ENCODE measurements at regions not wholly inside any gene's neighbourhood (a gene's known extent, or its start where the extent isn't known, plus 50 kb on each side); places are given as distances from the start of the nearest gene placed in this dataset.

DNA sequence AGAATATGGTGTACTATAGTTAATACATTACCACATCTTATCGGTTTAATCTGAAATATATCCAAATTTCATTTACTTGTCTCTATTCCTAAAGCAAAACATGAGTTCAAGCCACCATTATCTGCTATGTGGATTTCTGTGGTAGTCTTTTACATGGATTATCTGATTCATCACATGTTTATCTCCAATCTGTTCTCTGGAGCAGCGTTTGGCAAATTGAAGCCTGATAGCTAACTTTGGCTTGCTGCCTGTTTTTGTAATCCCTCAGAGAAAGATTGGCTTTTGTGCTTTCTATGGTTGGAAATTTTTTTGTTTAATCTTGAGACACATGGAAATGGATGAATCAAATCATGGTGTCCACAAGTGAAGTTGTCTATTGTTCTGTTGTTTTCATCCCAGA is 274.3 kb downstream of the JRKL start:
- DNase-seq (no peak), ATAC-seq (no peak)
- Histone ChIP-seq H3K27me3 (ENCODE audit: low read length) (peaks cover 20% of the 10 kb centered on the region; the same call in 1 of the 2 replicates), H3K27ac (ENCODE audit: low read length) (no peak overlapping the region), H3K79me2 (ENCODE audit: low read length) (no peaks in the 10 kb centered on the region), H2AFZ (ENCODE audit: low read length) (no peak overlapping the region), H4K20me1 (ENCODE audit: low read length) (no peaks in the 10 kb centered on the region), H3F3A (ENCODE audit: low read length, unreplicated experiment) (no peaks in the 10 kb centered on the region), H3K9me2 (replicated peaks; ENCODE audit: low read length) (no peaks in the 10 kb centered on the region), H3K9me3 (ENCODE audit: low read length) (no peaks in the 10 kb centered on the region), H3K4me1 (ENCODE audit: insufficient read depth, low read length) (no peaks in the 10 kb centered on the region), H3K4me3 (ENCODE audit: low read length) (no peak overlapping the region), H3K4me2 (ENCODE audit: low read length) (no peak overlapping the region), H3K9ac (ENCODE audit: low read length) (no peak overlapping the region), H3K36me3 (ENCODE audit: low read depth, low read length) (no peaks in the 10 kb centered on the region)
- CTCF ChIA-PET = no interaction called here
- intact Hi-C loops (cut with micrococcal nuclease) = no loop called here
- BruUV-seq (replicated peaks) = no TSS peak
- TF ChIP-seq EZH2 (IDR thresholded peaks at IDR 0.05; ENCODE audit: low read length, unreplicated experiment) (no peak), EZH2phosphoT487 (IDR thresholded peaks at IDR 0.05; ENCODE audit: borderline replicate concordance, low read length) (no peak)
- TF ChIP-seq, protein P1, sequence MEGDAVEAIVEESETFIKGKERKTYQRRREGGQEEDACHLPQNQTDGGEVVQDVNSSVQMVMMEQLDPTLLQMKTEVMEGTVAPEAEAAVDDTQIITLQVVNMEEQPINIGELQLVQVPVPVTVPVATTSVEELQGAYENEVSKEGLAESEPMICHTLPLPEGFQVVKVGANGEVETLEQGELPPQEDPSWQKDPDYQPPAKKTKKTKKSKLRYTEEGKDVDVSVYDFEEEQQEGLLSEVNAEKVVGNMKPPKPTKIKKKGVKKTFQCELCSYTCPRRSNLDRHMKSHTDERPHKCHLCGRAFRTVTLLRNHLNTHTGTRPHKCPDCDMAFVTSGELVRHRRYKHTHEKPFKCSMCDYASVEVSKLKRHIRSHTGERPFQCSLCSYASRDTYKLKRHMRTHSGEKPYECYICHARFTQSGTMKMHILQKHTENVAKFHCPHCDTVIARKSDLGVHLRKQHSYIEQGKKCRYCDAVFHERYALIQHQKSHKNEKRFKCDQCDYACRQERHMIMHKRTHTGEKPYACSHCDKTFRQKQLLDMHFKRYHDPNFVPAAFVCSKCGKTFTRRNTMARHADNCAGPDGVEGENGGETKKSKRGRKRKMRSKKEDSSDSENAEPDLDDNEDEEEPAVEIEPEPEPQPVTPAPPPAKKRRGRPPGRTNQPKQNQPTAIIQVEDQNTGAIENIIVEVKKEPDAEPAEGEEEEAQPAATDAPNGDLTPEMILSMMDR (conservative IDR thresholded peaks at IDR 0.05; ENCODE audit: low read depth, low read length) = no peak
- POLR2A ChIA-PET (ENCODE audit: unreplicated experiment) = no interaction called here

DNA sequence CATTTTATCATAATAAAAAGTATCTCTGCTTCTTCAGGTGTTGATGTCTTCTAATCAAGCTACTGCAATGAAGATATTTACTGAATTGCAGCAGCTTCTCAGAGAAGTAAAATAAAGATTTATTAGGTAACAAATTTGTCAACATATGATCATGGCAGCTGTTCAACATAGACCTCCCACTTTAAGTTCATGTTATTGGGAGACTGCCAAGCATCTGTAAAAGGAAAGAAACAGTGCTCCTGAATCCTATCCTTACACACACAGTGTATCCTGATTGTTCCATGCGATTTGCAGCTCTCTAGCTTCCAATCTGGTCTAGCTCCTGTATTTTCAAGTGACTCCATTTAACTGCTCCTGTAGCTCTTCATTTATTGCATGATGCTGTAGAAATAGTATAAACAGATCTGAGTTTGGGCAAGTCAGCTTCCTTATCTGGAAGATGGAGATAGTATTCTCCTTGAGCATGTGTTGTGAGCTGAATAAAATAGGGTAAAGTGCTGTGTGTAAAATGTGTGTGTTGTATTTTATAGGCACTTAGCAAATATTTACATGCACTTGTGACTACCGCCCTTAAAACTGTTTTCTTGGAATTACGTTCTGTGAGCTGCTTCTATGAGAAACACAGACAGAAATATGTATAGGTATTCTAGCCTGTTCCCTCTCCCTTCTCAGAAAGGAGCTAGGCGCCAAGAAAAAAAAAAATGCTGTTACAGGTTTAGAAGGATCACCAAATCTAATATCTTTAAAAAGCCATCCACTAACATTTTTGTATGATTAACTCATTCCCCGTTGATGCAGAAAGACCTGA is 290.6 kb downstream of the JRKL start:
- intact Hi-C loops (cut with micrococcal nuclease) = loop anchor here (1.0 to 2.0 kb wide), 2 partner anchors 68 to 74 kb away; no protein-coding TSS in a partner anchor
- Histone ChIP-seq H3K4me3 (ENCODE audit: low read length) (no peak overlapping the region), H4K20me1 (ENCODE audit: low read length) (no peaks in the 10 kb centered on the region), H3K27ac (ENCODE audit: low read length) (no peak overlapping the region), H3K36me3 (ENCODE audit: low read depth, low read length) (no peaks in the 10 kb centered on the region), H3K79me2 (ENCODE audit: low read length) (no peaks in the 10 kb centered on the region), H3F3A (ENCODE audit: low read length, unreplicated experiment) (no peaks in the 10 kb centered on the region), H3K9me2 (replicated peaks; ENCODE audit: low read length) (no peaks in the 10 kb centered on the region), H3K9ac (ENCODE audit: low read length) (no peak overlapping the region), H3K9me3 (ENCODE audit: low read length) (no peaks in the 10 kb centered on the region), H3K27me3 (ENCODE audit: low read length) (peaks cover 11% of the 10 kb centered on the region), H3K4me1 (ENCODE audit: insufficient read depth, low read length) (peaks cover 11% of the 10 kb centered on the region), H3K4me2 (ENCODE audit: low read length) (no peak overlapping the region; the same call in none of the 2 replicates), H2AFZ (ENCODE audit: low read length) (no peak overlapping the region)
- DNase-seq = peak; percentile 49
- CTCF ChIA-PET = interaction anchor here (0.7 kb wide), 1 partner anchor 216 kb away, joined by 4 read pairs; no protein-coding TSS in a partner anchor
- BruUV-seq (replicated peaks) = no TSS peak
- TF ChIP-seq EZH2phosphoT487 (IDR thresholded peaks at IDR 0.05; ENCODE audit: borderline replicate concordance, low read length) (no peak), EZH2 (IDR thresholded peaks at IDR 0.05; ENCODE audit: low read length, unreplicated experiment) (no peak)
- TF ChIP-seq, protein P1 (conservative IDR thresholded peaks at IDR 0.05; ENCODE audit: low read depth, low read length) = no peak
- POLR2A ChIA-PET (ENCODE audit: unreplicated experiment) = no interaction called here
- ATAC-seq = peak; percentile 92
